H9 (cell line): ENCODE measurements at regions not wholly inside any gene's neighbourhood (a gene's known extent, or its start where the extent isn't known, plus 50 kb on each side); places are given as distances from the start of the nearest gene placed in this dataset.
A peak's percentile ranks its signal among the peaks of the same experiment; 100 is the strongest.

ENCODE experiments used
- DNase-seq: peaks from one replicate; pipeline ENCODE4 v3.0.0-alpha.2; 2017
- H2AFZ ChIP-seq: one replicate; pipeline ENCODE4 v1.6.1; 2013; ENCODE audit warnings: mild to moderate bottlenecking, low read length, control low read depth, moderate library complexity
- H2AK5ac ChIP-seq: 2 replicates; pipeline ENCODE4 v1.6.1; 2013; ENCODE audit warnings: low read length, control low read depth, mixed read lengths; ENCODE audit not compliant: insufficient read length
- H2BK120ac ChIP-seq: one replicate; pipeline ENCODE4 v1.6.1; 2013; ENCODE audit warnings: low read depth, mild to moderate bottlenecking, low read length, control low read depth, inconsistent platforms; ENCODE audit not compliant: poor library complexity, severe bottlenecking
- H2BK12ac ChIP-seq: 2 replicates; pipeline ENCODE4 v1.6.1; 2013; ENCODE audit warnings: low read length, control low read depth, mixed read lengths, low read depth; ENCODE audit not compliant: insufficient read length
- H2BK15ac ChIP-seq: 2 replicates; pipeline ENCODE4 v1.6.1; 2013; ENCODE audit warnings: low read depth, low read length, control low read depth
- H2BK20ac ChIP-seq: one replicate; pipeline ENCODE4 v1.6.1; 2013; ENCODE audit warnings: low read depth, mild to moderate bottlenecking, low read length, control low read depth, inconsistent platforms; ENCODE audit not compliant: poor library complexity, severe bottlenecking
- H2BK5ac ChIP-seq: 2 replicates; pipeline ENCODE4 v1.6.1; 2013; ENCODE audit warnings: low read length, control low read depth, mixed read lengths; ENCODE audit not compliant: insufficient read length
- H3K14ac ChIP-seq: 2 replicates; pipeline ENCODE4 v1.6.1; 2013; ENCODE audit warnings: low read length, control low read depth; ENCODE audit not compliant: insufficient read depth
- H3K18ac ChIP-seq: 2 replicates; pipeline ENCODE4 v1.6.1; 2013; ENCODE audit warnings: low read depth, mild to moderate bottlenecking, mixed read lengths, low read length, control low read depth; ENCODE audit not compliant: insufficient read length
- H3K23ac ChIP-seq: 2 replicates; pipeline ENCODE4 v1.6.1; 2013; ENCODE audit warnings: low read length, control low read depth, mixed read lengths, low read depth; ENCODE audit not compliant: insufficient read length
- H3K23me2 ChIP-seq: 2 replicates; pipeline ENCODE4 v1.6.1; 2013; ENCODE audit warnings: low read depth, mild to moderate bottlenecking, mixed read lengths, low read length, control low read depth; ENCODE audit not compliant: insufficient read length, poor library complexity, severe bottlenecking
- H3K27ac ChIP-seq: 2 replicates; pipeline ENCODE4 v1.5.1; 2013; ENCODE audit warnings: low read length, control low read depth, mixed read lengths, low read depth; ENCODE audit not compliant: insufficient read length
- H3K27me3 ChIP-seq: 2 replicates; pipeline ENCODE4 v1.6.1; 2013; ENCODE audit warnings: low read length, control low read depth, inconsistent platforms; ENCODE audit not compliant: insufficient read depth
- H3K4ac ChIP-seq: 2 replicates; pipeline ENCODE4 v1.6.1; 2013; ENCODE audit warnings: low read depth, mild to moderate bottlenecking, control low read depth, inconsistent platforms, low read length, moderate library complexity
- H3K4me1 ChIP-seq: 2 replicates; pipeline ENCODE4 v1.6.1; 2013; ENCODE audit warnings: low read length, control low read depth, inconsistent platforms; ENCODE audit not compliant: insufficient read depth
- H3K4me2 ChIP-seq: 2 replicates; pipeline ENCODE4 v1.6.1; 2013; ENCODE audit warnings: low read length, control low read depth, mixed read lengths; ENCODE audit not compliant: insufficient read length, insufficient read depth
- H3K56ac ChIP-seq: 2 replicates; pipeline ENCODE4 v1.6.1; 2013; ENCODE audit warnings: low read depth, mild to moderate bottlenecking, mixed read lengths, low read length, control low read depth; ENCODE audit not compliant: insufficient read length
- H3K79me1 ChIP-seq: 2 replicates; pipeline ENCODE4 v1.6.1; 2013; ENCODE audit warnings: low read depth, mild to moderate bottlenecking, moderate library complexity, low read length, control low read depth, inconsistent platforms; ENCODE audit not compliant: insufficient read depth, poor library complexity, severe bottlenecking
- H3K79me2 ChIP-seq: 2 replicates; pipeline ENCODE4 v1.6.1; 2013; ENCODE audit warnings: low read length, control low read depth, inconsistent platforms; ENCODE audit not compliant: insufficient read depth
- H3K9ac ChIP-seq: 2 replicates; pipeline ENCODE4 v1.6.1; 2013; ENCODE audit warnings: low read length, control low read depth, mixed read lengths; ENCODE audit not compliant: insufficient read length; ENCODE audit errors: extremely low read depth
- H3K9me3 ChIP-seq: one replicate; pipeline ENCODE4 v1.6.1; 2013; ENCODE audit warnings: low read depth, low read length, inconsistent platforms; ENCODE audit not compliant: control insufficient read depth
- H3T11ph ChIP-seq: one replicate; pipeline ENCODE4 v1.6.1; 2013; ENCODE audit warnings: mild to moderate bottlenecking, low read length, control low read depth, inconsistent platforms
- H4K20me1 ChIP-seq: one replicate; pipeline ENCODE4 v1.6.1; 2013; ENCODE audit not compliant: control insufficient read depth, insufficient read length, insufficient read depth
- H4K5ac ChIP-seq: 2 replicates; pipeline ENCODE4 v1.6.1; 2013; ENCODE audit warnings: low read depth, mild to moderate bottlenecking, mixed read lengths, low read length, control low read depth; ENCODE audit not compliant: insufficient read length
- H4K8ac ChIP-seq: replicated peaks from 2 replicates; pipeline ENCODE4 v1.6.1; 2013; ENCODE audit warnings: low read length, control low read depth, mixed read lengths, low read depth; ENCODE audit not compliant: insufficient read length
- H4K91ac ChIP-seq: 2 replicates; pipeline ENCODE4 v1.6.1; 2013; ENCODE audit warnings: low read depth, mild to moderate bottlenecking, moderate library complexity, mixed read lengths, low read length, control low read depth; ENCODE audit not compliant: insufficient read length
- H3K27ac Mint-ChIP-seq, 3 experiments: 2 replicates in 2 of 3; 3 replicates in 1 of 3; pipeline ENCODE4 v1.8.0; 2020 to 2021; ENCODE audit warnings: mixed read lengths in 3 of 3, mild to moderate bottlenecking in 1 of 3, moderate library complexity in 1 of 3
- H3K27me3 Mint-ChIP-seq: 2 replicates; pipeline ENCODE4 v1.8.0; 2021; ENCODE audit warnings: low read depth, mild to moderate bottlenecking, moderate library complexity, mixed read lengths
- H3K36me3 Mint-ChIP-seq, 3 experiments: 2 replicates in 2 of 3; 3 replicates in 1 of 3; pipeline ENCODE4 v1.8.0; 2020 to 2021; ENCODE audit warnings: low read depth in 3 of 3, mixed read lengths in 3 of 3; ENCODE audit not compliant: insufficient read depth in 1 of 3
- H3K4me1 Mint-ChIP-seq, 2 experiments: 2 replicates each; pipeline ENCODE4 v1.8.0; 2020; ENCODE audit warnings: mixed read lengths in 2 of 2
- H3K4me3 Mint-ChIP-seq, 2 experiments: 2 replicates in 1 of 2; 3 replicates in 1 of 2; pipeline ENCODE4 v1.8.0; 2020 to 2021; ENCODE audit warnings: mild to moderate bottlenecking in 2 of 2, mixed read lengths in 2 of 2, moderate library complexity in 1 of 2
- H3K9me3 Mint-ChIP-seq, 2 experiments: 2 replicates in 1 of 2; 3 replicates in 1 of 2; pipeline ENCODE4 v1.8.0; 2020; ENCODE audit warnings: mild to moderate bottlenecking in 2 of 2, mixed read lengths in 2 of 2, moderate library complexity in 1 of 2
- WGBS: extraction: QIAGEN DNeasy Blood & Tissue Kit; methylation state at CpG from one replicate; pipeline ENCODE4 v1.1.7; 2013; ENCODE audit warnings: missing lambda C conversion rate, low lambda C conversion rate, mixed read lengths; ENCODE audit not compliant: insufficient read length; ENCODE audit errors: extremely low coverage; 5-methylcytosine and 5-hydroxymethylcytosine counted together
- TF ChIP-seq, protein P1 (sequence below): fragments of 200-600 bp; sonication (generic); conservative IDR thresholded peaks from 3 replicates; pipeline ENCODE4 v1.8.0; 2021; ENCODE audit warnings: antibody characterized with exemption, mild to moderate bottlenecking

DNA sequence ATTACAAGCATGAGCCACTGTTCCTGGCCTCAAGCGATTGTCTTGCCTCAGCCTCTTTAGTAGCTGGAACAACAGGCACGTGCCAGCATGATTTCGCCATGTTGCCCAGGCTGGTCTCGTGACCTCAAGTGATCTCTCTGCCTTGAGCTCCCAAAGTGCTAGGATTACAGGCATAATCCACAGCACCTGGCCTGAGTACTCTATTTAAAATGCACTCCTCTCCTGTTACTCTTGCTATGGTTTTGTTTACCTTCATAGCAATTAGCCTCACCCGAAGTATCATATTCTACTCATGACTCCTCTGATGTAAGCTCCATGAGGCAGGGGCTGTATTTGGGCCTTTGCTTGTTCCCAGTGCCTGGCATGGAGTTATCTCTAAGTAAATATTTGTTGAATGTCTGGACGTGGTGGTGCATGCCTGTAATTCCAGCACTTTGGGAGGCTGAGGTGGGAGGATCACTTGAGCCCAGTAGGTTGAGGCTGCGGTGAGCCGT lies 92.5 kb upstream of the SLC34A2 start:
- no peak overlapping the region for H2BK20ac ChIP-seq
- WGBS = no CpG with 5 or more reads among the region's 8 CpGs

More for the DNA sequence above, 92.5 kb upstream of the SLC34A2 start:
- H3K27ac Mint-ChIP-seq = peak overlapping the region in 1 of 3 experiments; percentile 60; a peak in 2 of 7 replicates
- Histone ChIP-seq H3K4me2 (no peak overlapping the region), H4K8ac (no peak overlapping the region), H3K9me3 (no peaks in the 10 kb centered on the region), H3T11ph (no peak overlapping the region), H4K91ac (no peak overlapping the region), H3K56ac (no peak overlapping the region), H3K18ac (no peak overlapping the region), H3K27ac (no peak overlapping the region), H3K79me2 (no peaks in the 10 kb centered on the region), H3K79me1 (no peaks in the 10 kb centered on the region), H2BK12ac (no peak overlapping the region), H2BK15ac (no peak overlapping the region), H2BK120ac (no peak overlapping the region), H3K4me1 (peaks cover 4% of the 10 kb centered on the region; the same call in 1 of the 2 replicates), H3K9ac (no peak overlapping the region), H4K20me1 (no peaks in the 10 kb centered on the region), H2AFZ (no peak overlapping the region), H2BK5ac (no peak overlapping the region), H3K14ac (no peak overlapping the region), H3K27me3 (no peaks in the 10 kb centered on the region), H3K23ac (no peak overlapping the region), H4K5ac (no peak overlapping the region), H2AK5ac (no peak overlapping the region), H3K23me2 (no peaks in the 10 kb centered on the region), H3K4ac (no peak overlapping the region)
- TF ChIP-seq, protein P1, sequence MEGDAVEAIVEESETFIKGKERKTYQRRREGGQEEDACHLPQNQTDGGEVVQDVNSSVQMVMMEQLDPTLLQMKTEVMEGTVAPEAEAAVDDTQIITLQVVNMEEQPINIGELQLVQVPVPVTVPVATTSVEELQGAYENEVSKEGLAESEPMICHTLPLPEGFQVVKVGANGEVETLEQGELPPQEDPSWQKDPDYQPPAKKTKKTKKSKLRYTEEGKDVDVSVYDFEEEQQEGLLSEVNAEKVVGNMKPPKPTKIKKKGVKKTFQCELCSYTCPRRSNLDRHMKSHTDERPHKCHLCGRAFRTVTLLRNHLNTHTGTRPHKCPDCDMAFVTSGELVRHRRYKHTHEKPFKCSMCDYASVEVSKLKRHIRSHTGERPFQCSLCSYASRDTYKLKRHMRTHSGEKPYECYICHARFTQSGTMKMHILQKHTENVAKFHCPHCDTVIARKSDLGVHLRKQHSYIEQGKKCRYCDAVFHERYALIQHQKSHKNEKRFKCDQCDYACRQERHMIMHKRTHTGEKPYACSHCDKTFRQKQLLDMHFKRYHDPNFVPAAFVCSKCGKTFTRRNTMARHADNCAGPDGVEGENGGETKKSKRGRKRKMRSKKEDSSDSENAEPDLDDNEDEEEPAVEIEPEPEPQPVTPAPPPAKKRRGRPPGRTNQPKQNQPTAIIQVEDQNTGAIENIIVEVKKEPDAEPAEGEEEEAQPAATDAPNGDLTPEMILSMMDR = no peak
- H3K27me3 Mint-ChIP-seq = no peaks in the 10 kb centered on the region
- H3K9me3 Mint-ChIP-seq = no peaks in the 10 kb centered on the region
- H3K36me3 Mint-ChIP-seq = no peaks in the 10 kb centered on the region
- no peak for DNase-seq
- peaks cover 20 to 22% of the 10 kb centered on the region in 2 experiments for H3K4me1 Mint-ChIP-seq
- no peak overlapping the region for H3K4me3 Mint-ChIP-seq
